ENCODE measurements at regions not wholly inside any gene's neighbourhood (a gene's known extent, or its start where the extent isn't known, plus 50 kb on each side); places are given as distances from the start of the nearest gene placed in this dataset.

- DNase-seq = no peak
These were observed 276.0 kb downstream of the SKIDA1 start for GRCh38 chr10:21249435-21249834.

GRCh38 chr10:21247592-21247991, 277.9 kb downstream of the SKIDA1 start:
- no peak for DNase-seq

- no peak for DNase-seq
These were observed 279.3 kb downstream of the SKIDA1 start for GRCh38 chr10:21246178-21246577.

GRCh38 chr10:21243748-21244257, 281.7 kb downstream of the SKIDA1 start:
- no peak for DNase-seq

GRCh38 chr10:21242915-21243314, 282.6 kb downstream of the SKIDA1 start:
- no peak for DNase-seq

- DNase-seq = no peak
These were observed 286.8 kb downstream of the SKIDA1 start for GRCh38 chr10:21238717-21239116.

- DNase-seq = no peak
These were observed 287.4 kb downstream of the SKIDA1 start for GRCh38 chr10:21238044-21238443.

- no peak for DNase-seq
These were observed 290.7 kb downstream of the SKIDA1 start for GRCh38 chr10:21234761-21235160.

- DNase-seq = no peak
These were observed 295.3 kb downstream of the SKIDA1 start for GRCh38 chr10:21230219-21230618.

- no peak for DNase-seq
These were observed 307.6 kb downstream of the SKIDA1 start for GRCh38 chr10:21217748-21218367.

- DNase-seq = no peak
These were observed 308.4 kb downstream of the SKIDA1 start for GRCh38 chr10:21217107-21217506.

- DNase-seq = no peak
These were observed 311.2 kb downstream of the SKIDA1 start for GRCh38 chr10:21214329-21214728.

GRCh38 chr10:21213381-21213780, 312.1 kb downstream of the SKIDA1 start:
- DNase-seq = no peak

- DNase-seq = no peak
These were observed 312.6 kb downstream of the SKIDA1 start for GRCh38 chr10:21212912-21213311.

GRCh38 chr10:21212348-21212747, 313.1 kb downstream of the SKIDA1 start:
- DNase-seq = no peak

- no peak for DNase-seq
These were observed 312.4 kb upstream of the NEBL start for GRCh38 chr10:21209495-21209894.

GRCh38 chr10:21208666-21209316, 311.7 kb upstream of the NEBL start:
- no peak for DNase-seq

GRCh38 chr10:21207852-21208646, 310.9 kb upstream of the NEBL start:
- DNase-seq = no peak

- DNase-seq = no peak
These were observed 308.2 kb upstream of the NEBL start for GRCh38 chr10:21205328-21205727.

- DNase-seq = no peak
These were observed 306.5 kb upstream of the NEBL start for GRCh38 chr10:21203473-21204107.

GRCh38 chr10:21202776-21203462, 305.8 kb upstream of the NEBL start:
- DNase-seq = no peak

GRCh38 chr10:21199501-21199900, 302.4 kb upstream of the NEBL start:
- DNase-seq = no peak

GRCh38 chr10:21197838-21198237, 300.7 kb upstream of the NEBL start:
- no peak for DNase-seq
